ENCODE measurements at regions not wholly inside any gene's neighbourhood (a gene's known extent, or its start where the extent isn't known, plus 50 kb on each side); places are given as distances from the start of the nearest gene placed in this dataset.

DNA sequence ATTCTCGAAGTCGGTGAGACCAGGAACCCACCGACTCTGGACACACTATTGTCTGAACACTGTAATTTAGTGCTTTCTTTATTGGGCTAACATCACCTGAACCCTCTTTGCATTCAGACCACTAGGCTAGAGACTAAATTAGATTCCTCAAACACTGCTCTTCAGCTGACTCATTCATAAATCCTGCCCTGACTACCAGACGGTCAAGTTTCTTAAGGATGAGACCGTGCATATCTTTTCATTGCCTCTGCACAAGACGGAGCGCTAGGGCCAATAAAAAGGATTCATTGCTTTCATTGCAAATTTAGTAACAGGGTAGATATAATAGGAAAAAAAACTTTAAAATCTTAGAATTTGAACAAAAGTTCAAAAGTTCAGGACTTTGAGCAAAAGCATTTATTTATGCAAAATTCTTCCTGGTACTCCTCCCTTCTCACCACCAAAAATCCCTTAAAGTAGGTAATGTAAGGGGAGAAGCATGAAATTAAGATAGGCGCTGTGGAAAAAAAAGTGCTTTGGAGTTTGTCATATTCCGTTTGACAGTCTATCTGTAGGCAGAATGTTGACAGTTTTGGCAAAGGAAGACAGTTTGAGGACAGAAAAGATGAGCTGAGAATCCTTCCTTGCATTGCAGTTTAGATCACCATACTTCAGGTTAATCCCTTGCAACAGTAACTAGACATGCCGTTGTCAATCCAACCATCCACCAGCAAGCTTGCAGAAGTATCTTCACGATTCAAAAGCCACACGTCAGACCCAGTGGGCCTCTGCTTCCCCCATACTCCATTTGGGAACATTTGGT, 328.6 kb upstream of the JARID2 start:
- H3K4me1 ChIP-seq = no peaks in the 10 kb centered on the region
- no peak for TF ChIP-seq CTCF (IDR thresholded peaks at IDR 0.05; ENCODE audit: insufficient read depth in 1 of 2, low read depth in 1 of 2, low read length in 1 of 2, severe bottlenecking in 1 of 2, unreplicated experiment in 1 of 2)
- H3K9me3 Mint-ChIP-seq (ENCODE audit: unreplicated experiment) = no peaks in the 10 kb centered on the region
- intact Hi-C loops (cut with micrococcal nuclease; ENCODE audit: unreplicated experiment) = no loop called here
- no peaks in the 10 kb centered on the region for H3K4me1 Mint-ChIP-seq (ENCODE audit: low read depth, unreplicated experiment)
- H3K9me3 ChIP-seq = no peaks in the 10 kb centered on the region
- H3K36me3 Mint-ChIP-seq (ENCODE audit: insufficient read depth, unreplicated experiment) = no peaks in the 10 kb centered on the region
- POLR2A ChIA-PET = no interaction called here
- no TSS peak for BruUV-seq (replicated peaks)
- no peak overlapping the region for H3K27ac Mint-ChIP-seq (ENCODE audit: unreplicated experiment)
- no peaks in the 10 kb centered on the region for H3K27me3 ChIP-seq (replicated peaks; ENCODE audit: control insufficient read depth, insufficient read depth, low read length)
- no peak for DNase-seq
- no peak overlapping the region for H3K4me3 Mint-ChIP-seq (ENCODE audit: unreplicated experiment)
- H3K4me3 ChIP-seq (ENCODE audit: low read depth, low read length) = no peak overlapping the region
- CTCF ChIA-PET = no interaction called here
- no peaks in the 10 kb centered on the region for H3K27me3 Mint-ChIP-seq (ENCODE audit: insufficient read depth, unreplicated experiment)
- H3K36me3 ChIP-seq (ENCODE audit: control insufficient read depth, insufficient read depth, low read length) = no peaks in the 10 kb centered on the region

DNA sequence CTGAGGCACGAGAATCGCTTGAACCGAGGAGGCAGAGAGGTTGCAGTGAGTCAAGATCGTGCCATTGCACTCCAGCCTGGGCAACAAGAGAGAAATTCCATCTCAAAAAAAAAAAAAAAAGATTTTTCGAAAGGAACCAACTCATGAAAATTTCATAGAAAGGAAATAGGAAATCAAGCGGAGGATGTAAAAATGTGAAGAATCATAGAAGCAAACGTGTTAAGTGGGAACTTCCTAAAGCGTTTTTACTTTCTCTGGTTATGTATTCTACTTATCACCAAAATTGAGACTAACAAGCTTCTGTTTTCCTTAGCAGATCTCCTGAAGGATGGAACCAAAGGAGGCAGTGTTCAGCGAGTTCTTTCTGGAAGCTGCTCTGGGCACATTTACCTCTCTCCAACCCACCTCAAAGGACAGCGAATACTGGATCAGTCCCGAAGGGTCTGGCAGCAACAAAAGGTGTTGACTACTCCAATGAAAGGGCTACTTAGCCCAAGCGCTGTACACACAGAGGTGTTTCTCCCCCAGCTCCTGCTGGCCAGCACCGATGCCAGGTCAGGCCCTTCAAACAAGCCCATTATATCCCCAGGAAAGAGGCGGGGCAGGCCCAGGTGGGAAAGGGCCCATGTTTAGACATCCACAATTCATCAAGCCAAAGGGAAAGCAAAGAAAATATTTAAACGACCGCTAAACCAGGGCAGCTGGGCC, 327.5 kb upstream of the JARID2 start:
- intact Hi-C loops (cut with micrococcal nuclease; ENCODE audit: unreplicated experiment) = no loop called here
- CTCF ChIA-PET = no interaction called here
- TF ChIP-seq CTCF (IDR thresholded peaks at IDR 0.05; ENCODE audit: insufficient read depth in 1 of 2, low read depth in 1 of 2, low read length in 1 of 2, severe bottlenecking in 1 of 2, unreplicated experiment in 1 of 2) = no peak

DNA sequence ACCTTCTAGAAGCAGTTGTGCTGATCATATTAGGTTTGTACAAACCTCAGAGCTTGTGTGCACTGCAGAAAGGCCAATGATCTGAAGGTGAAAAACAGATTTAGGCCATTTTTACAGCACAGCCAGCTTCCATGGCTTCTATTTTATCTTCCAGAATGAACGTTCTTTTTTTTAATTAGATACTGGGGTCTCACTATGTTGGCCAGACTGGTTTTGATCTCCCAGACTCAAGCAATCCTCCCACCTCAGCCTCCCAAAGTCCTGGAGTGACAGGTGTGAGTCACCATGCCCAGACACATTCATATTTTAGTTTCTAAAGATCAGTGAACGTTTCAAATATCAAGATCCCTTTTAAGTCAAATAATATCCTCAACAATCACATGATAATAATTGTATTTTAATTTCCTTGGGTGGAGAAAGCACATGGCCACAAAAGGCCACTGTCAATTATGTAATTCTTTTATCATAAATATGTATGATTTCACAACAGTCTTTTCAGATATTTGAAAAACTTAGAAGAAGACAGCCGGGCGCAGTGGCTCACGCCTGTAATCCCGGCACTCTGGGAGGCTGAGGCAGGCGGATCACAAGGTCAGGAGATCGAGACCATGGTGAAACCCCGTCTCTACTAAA, 326.7 kb upstream of the JARID2 start:
- no peak for TF ChIP-seq CTCF (IDR thresholded peaks at IDR 0.05; ENCODE audit: insufficient read depth in 1 of 2, low read depth in 1 of 2, low read length in 1 of 2, severe bottlenecking in 1 of 2, unreplicated experiment in 1 of 2)
- intact Hi-C loops (cut with micrococcal nuclease; ENCODE audit: unreplicated experiment) = no loop called here
- Mint-ChIP-seq H3K27me3 (ENCODE audit: insufficient read depth, unreplicated experiment) (no peaks in the 10 kb centered on the region), H3K9me3 (ENCODE audit: unreplicated experiment) (no peaks in the 10 kb centered on the region), H3K4me3 (ENCODE audit: unreplicated experiment) (no peak overlapping the region), H3K36me3 (ENCODE audit: insufficient read depth, unreplicated experiment) (no peaks in the 10 kb centered on the region), H3K27ac (ENCODE audit: unreplicated experiment) (no peak overlapping the region), H3K4me1 (ENCODE audit: low read depth, unreplicated experiment) (no peaks in the 10 kb centered on the region)
- Histone ChIP-seq H3K9me3 (no peaks in the 10 kb centered on the region), H3K36me3 (ENCODE audit: control insufficient read depth, insufficient read depth, low read length) (no peaks in the 10 kb centered on the region), H3K27me3 (replicated peaks; ENCODE audit: control insufficient read depth, insufficient read depth, low read length) (no peaks in the 10 kb centered on the region), H3K4me3 (ENCODE audit: low read depth, low read length) (no peak overlapping the region), H3K4me1 (no peaks in the 10 kb centered on the region)
- no peak for DNase-seq
- CTCF ChIA-PET = no interaction called here
- no TSS peak for BruUV-seq (replicated peaks)
- POLR2A ChIA-PET = no interaction called here

More for the DNA sequence above, 327.5 kb upstream of the JARID2 start:
- H3K4me1 ChIP-seq = no peaks in the 10 kb centered on the region
- no peaks in the 10 kb centered on the region for H3K27me3 Mint-ChIP-seq (ENCODE audit: insufficient read depth, unreplicated experiment)
- no peak for DNase-seq
- no peaks in the 10 kb centered on the region for H3K9me3 Mint-ChIP-seq (ENCODE audit: unreplicated experiment)
- no peak overlapping the region for H3K27ac Mint-ChIP-seq (ENCODE audit: unreplicated experiment)
- H3K27me3 ChIP-seq (replicated peaks; ENCODE audit: control insufficient read depth, insufficient read depth, low read length) = no peaks in the 10 kb centered on the region
- H3K36me3 ChIP-seq (ENCODE audit: control insufficient read depth, insufficient read depth, low read length) = no peaks in the 10 kb centered on the region
- no peak overlapping the region for H3K4me3 ChIP-seq (ENCODE audit: low read depth, low read length)
- H3K4me1 Mint-ChIP-seq (ENCODE audit: low read depth, unreplicated experiment) = no peaks in the 10 kb centered on the region
- H3K9me3 ChIP-seq = no peaks in the 10 kb centered on the region
- no TSS peak for BruUV-seq (replicated peaks)
- no peaks in the 10 kb centered on the region for H3K36me3 Mint-ChIP-seq (ENCODE audit: insufficient read depth, unreplicated experiment)
- POLR2A ChIA-PET = no interaction called here
- no peak overlapping the region for H3K4me3 Mint-ChIP-seq (ENCODE audit: unreplicated experiment)

Data from Caco-2 (cell line).